Activated naive CD4-positive, alpha-beta T cell treated with anti-CD3 and anti-CD28 coated beads, Interleukin-2, amount 50 U/mL, for 72 hours (primary cell): ENCODE measurements at regions not wholly inside any gene's neighbourhood (a gene's known extent, or its start where the extent isn't known, plus 50 kb on each side); places are given as distances from the start of the nearest gene placed in this dataset.
"Not testable (repeated sequence)": the region's sequence is repeated elsewhere in the genome, so short reads cannot be mapped to it uniquely, and the experiment has no call there.

Experiments used
- ATAC-seq, 2 donors: fragments of 150-1000 bp; cut with Tn5 transposase; 2 replicates each; pipeline ENCODE4 v1.10.0; 2021; ENCODE audit warnings: mild to moderate bottlenecking in 2 of 2, moderate library complexity in 2 of 2
- DNase-seq, 2 donors: peaks; one replicate each; pipeline ENCODE4 v3.0.0; 2021 to 2022; ENCODE audit warnings: low spot score in 2 of 2
- H3K27ac Mint-ChIP-seq, 2 donors: one replicate each; pipeline ENCODE4 v1.8.0; 2022; ENCODE audit warnings: mild to moderate bottlenecking in 2 of 2, mixed read lengths in 2 of 2
- H3K36me3 Mint-ChIP-seq, 2 donors: one replicate each; pipeline ENCODE4 v1.8.0; 2022; ENCODE audit warnings: mixed read lengths in 2 of 2
- H3K9me3 Mint-ChIP-seq, 2 donors: one replicate each; pipeline ENCODE4 v1.8.0; 2022; ENCODE audit warnings: mixed read lengths in 2 of 2

GRCh38 chr1:232130815-232131480 lies 499.0 kb downstream of the SIPA1L2 start:
- Mint-ChIP-seq H3K9me3 (peaks cover 3 to 12% of the 10 kb centered on the region in 2 donors), H3K36me3 (peaks cover 0 to 8% of the 10 kb centered on the region in 2 donors), H3K27ac (no peak overlapping the region)
- ATAC-seq = no peak
- DNase-seq = no peak

DNA sequence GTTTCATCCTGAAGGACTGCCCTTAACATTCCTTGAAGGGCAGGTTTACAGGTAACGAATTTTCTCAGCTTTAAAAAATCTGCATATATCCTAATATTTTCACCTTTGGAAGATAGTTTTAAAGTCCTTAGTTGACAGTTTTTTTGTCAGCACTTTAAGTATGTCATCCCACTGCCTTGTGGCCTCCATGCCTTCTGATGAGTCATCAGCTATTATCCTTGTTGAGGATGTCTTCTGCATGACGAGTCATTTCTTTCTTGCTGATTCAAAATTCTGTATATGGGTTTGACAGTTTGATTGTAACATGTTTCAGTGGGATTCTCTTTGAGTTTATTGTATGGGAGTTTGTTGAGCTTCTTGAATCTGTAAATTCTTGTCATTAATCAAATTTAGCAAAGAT lies 500.6 kb downstream of the DISC1 start:
- H3K36me3 Mint-ChIP-seq = peaks cover 0 to 8% of the 10 kb centered on the region in 2 donors
- ATAC-seq = peak in 1 of 2 donors; percentile 77
- H3K9me3 Mint-ChIP-seq = peaks cover 3 to 12% of the 10 kb centered on the region in 2 donors
- no peak for DNase-seq
- H3K27ac Mint-ChIP-seq = no peak overlapping the region

DNA sequence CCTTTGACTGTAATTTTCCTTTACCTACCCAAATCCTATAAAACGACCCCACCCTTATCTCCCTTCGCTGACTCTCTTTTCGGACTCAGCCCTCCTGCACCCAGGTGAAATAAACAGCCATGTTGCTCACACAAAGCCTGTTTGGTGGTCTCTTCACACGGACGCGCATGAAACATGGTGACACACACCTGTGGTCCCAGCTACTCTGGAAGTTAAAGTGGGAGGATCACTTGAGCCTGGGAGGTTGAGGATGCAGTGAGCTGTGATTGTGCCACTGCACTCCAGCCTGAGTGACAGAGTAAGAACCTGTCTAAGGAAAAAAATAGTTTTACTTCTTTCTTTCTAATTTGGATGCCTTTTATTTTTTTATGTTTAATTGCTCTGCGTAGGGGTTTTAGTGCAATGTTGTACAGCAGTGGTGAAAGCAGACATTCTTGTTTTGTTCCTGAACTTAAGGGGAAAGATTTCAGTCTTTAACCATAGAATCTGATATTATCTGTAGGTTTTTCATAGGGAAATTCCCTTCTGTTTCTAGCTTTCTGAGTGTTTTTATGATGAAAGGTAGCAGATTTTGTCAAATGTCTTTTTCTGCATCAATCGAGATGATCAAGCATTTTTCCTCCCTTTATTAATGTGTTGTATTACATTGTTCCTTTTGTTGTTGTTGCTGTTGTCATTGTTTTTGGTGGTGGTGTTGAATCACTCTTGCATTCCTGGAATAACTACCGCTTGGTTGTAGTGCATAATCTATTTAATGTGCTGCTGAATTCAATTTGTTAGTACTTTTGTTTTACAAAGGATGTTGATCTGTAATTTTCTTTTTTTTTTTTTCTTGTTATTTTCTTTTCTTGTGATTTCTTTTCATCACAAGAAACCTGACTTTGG lies 497.4 kb downstream of the DISC1 start:
- Mint-ChIP-seq H3K36me3 (peaks cover 0 to 8% of the 10 kb centered on the region in 2 donors), H3K27ac (no peak overlapping the region), H3K9me3 (peaks cover 3 to 5% of the 10 kb centered on the region in 2 donors)
- no peak for DNase-seq
- peak in 1 of 2 donors; percentile 26 for ATAC-seq

DNA sequence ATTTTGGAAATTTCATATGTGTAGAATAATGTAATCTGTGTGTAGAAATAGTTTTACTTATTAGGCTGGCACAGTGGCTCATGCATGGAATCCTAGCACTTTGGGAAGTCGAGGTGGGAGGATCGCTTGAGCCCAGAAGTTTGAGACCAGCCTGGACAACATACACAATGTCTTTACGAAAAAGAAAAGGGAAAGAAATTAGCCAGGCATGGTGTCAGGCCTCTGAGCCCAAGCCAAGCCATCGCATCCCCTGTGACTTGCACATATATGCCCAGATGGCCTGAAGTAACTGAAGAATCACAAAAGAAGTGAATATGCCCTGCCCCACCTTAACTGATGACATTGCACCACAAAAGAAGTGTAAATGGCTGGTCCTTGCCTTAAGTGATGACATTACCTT lies 491.3 kb downstream of the DISC1 start:
- not testable (repeated sequence) for H3K36me3 Mint-ChIP-seq, H3K27ac Mint-ChIP-seq, DNase-seq, H3K9me3 Mint-ChIP-seq, ATAC-seq

GRCh38 chr1:232114985-232115384 lies 488.4 kb downstream of the DISC1 start:
- Mint-ChIP-seq H3K9me3 (no peaks in the 10 kb centered on the region), H3K27ac (no peak overlapping the region), H3K36me3 (no peaks in the 10 kb centered on the region)
- ATAC-seq (no peak), DNase-seq (no peak)

DNA sequence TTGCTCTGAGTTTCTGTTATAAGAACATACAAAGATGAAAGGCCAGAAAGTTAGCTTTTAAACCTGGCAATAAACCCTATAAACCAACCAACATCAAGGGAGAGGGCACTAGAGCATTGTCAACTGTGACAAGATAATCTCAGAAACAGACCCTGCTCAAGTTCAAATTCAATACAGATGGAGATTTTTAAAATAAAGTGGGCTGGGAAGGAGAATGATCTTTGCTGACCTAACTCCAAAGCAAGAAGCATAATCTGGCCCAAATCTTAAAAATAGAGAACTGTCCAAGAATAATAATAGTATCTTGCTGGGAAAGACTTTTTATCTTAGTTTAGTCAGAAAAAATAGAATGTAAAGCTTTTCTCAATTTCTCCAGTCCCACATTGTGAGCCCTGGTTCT lies 485.5 kb downstream of the DISC1 start:
- no peak for ATAC-seq

DNA sequence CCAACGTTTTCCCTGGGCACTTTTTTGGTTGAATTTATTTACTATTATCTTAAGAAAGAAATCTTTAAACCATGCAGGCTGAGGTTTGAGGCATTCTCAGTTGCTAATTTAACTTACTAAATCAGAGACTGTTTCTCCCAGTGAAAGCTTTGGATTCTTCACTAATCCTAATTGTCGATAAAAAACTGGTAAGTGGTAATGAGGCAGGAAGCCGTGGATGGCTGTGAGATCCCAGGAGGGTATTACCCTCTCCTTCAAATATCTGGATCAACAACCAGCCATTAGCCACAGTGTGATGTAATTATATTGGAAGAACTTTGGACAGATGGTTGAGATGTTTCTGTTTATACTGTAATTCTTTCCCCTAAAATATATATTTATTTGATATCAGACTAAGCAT lies 485.0 kb downstream of the DISC1 start:
- no peak for DNase-seq
- no peak overlapping the region for H3K27ac Mint-ChIP-seq

More for the DNA sequence above, 485.5 kb downstream of the DISC1 start:
- Mint-ChIP-seq H3K27ac (no peak overlapping the region), H3K36me3 (no peaks in the 10 kb centered on the region), H3K9me3 (no peaks in the 10 kb centered on the region)
- no peak for DNase-seq

GRCh38 chr1:232110281-232111090 lies 483.9 kb downstream of the DISC1 start:
- no peak overlapping the region for H3K27ac Mint-ChIP-seq
- no peaks in the 10 kb centered on the region for H3K9me3 Mint-ChIP-seq
- DNase-seq (no peak), ATAC-seq (no peak)
- no peaks in the 10 kb centered on the region for H3K36me3 Mint-ChIP-seq

More for the DNA sequence above, 485.0 kb downstream of the DISC1 start:
- H3K36me3 Mint-ChIP-seq = no peaks in the 10 kb centered on the region
- H3K9me3 Mint-ChIP-seq = no peaks in the 10 kb centered on the region
- ATAC-seq = no peak

- DNase-seq (no peak), ATAC-seq (no peak)
- Mint-ChIP-seq H3K27ac (no peak overlapping the region), H3K9me3 (no peaks in the 10 kb centered on the region), H3K36me3 (no peaks in the 10 kb centered on the region)
These were observed 482.8 kb downstream of the DISC1 start for GRCh38 chr1:232109391-232109790.

GRCh38 chr1:232108598-232108997 lies 482.0 kb downstream of the DISC1 start:
- no peaks in the 10 kb centered on the region for H3K9me3 Mint-ChIP-seq
- no peak for ATAC-seq
- DNase-seq = no peak
- H3K27ac Mint-ChIP-seq = no peak overlapping the region
- H3K36me3 Mint-ChIP-seq = no peaks in the 10 kb centered on the region

- H3K36me3 Mint-ChIP-seq = no peaks in the 10 kb centered on the region
- ATAC-seq = no peak
- no peak overlapping the region for H3K27ac Mint-ChIP-seq
These were observed 479.8 kb downstream of the DISC1 start for GRCh38 chr1:232106415-232106814.

GRCh38 chr1:232105561-232105960 lies 479.0 kb downstream of the DISC1 start:
- Mint-ChIP-seq H3K36me3 (no peaks in the 10 kb centered on the region), H3K9me3 (no peaks in the 10 kb centered on the region), H3K27ac (no peak overlapping the region)
- no peak for DNase-seq
- ATAC-seq = no peak

More at GRCh38 chr1:232106415-232106814, 479.8 kb downstream of the DISC1 start:
- DNase-seq = no peak
- no peaks in the 10 kb centered on the region for H3K9me3 Mint-ChIP-seq

DNA sequence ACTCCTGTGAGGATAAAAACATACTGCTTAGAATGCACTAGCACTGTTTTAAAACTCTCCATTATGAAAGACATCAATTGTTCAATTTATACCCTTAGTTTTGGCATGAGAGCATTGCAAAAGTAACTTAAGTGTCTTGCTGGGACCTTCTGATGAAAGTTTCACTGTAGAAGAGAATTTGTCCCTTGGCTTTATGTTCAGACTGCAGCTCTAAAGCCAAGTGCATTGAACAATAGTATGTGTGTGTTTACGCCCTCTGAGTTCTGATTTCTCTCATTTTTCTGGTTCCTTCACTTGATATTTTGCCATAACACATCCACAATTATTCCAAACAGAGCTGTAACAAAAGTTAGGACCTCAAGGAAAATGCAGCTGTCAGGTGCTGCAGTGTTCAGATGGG lies 474.6 kb downstream of the DISC1 start:
- H3K9me3 Mint-ChIP-seq = peaks cover 6 to 13% of the 10 kb centered on the region in 2 donors
- H3K27ac Mint-ChIP-seq = no peak overlapping the region
- ATAC-seq = no peak
- peaks cover 8 to 9% of the 10 kb centered on the region in 2 donors for H3K36me3 Mint-ChIP-seq
- no peak for DNase-seq

- ATAC-seq (no peak), DNase-seq (no peak)
- no peak overlapping the region for H3K27ac Mint-ChIP-seq
- peaks cover 8 to 9% of the 10 kb centered on the region in 2 donors for H3K36me3 Mint-ChIP-seq
- peaks cover 6 to 13% of the 10 kb centered on the region in 2 donors for H3K9me3 Mint-ChIP-seq
These were observed 470.2 kb downstream of the DISC1 start for GRCh38 chr1:232096751-232097150.
